HG03520 (cell line): ENCODE measurements at regions not wholly inside any gene's neighbourhood (a gene's known extent, or its start where the extent isn't known, plus 50 kb on each side); places are given as distances from the start of the nearest gene placed in this dataset.
"Not testable (repeated sequence)": the region's sequence is repeated elsewhere in the genome, so short reads cannot be mapped to it uniquely, and the experiment has no call there.

Experiments
- ATAC-seq: cut with Tn5 transposase; IDR thresholded peaks from one replicate; pipeline ENCODE4 v1.9.1; 2021; ENCODE audit warnings: mild to moderate bottlenecking, moderate library complexity; ENCODE audit not compliant: unreplicated experiment

GRCh38 chr12:67070307-67070600 is 198.9 kb upstream of the CAND1 start:
- ATAC-seq: no peak

- no peak for ATAC-seq
Observed at GRCh38 chr12:67070604-67071003, 198.6 kb upstream of the CAND1 start.

- not testable (repeated sequence) for ATAC-seq
Observed at GRCh38 chr12:67072281-67072680, 196.9 kb upstream of the CAND1 start.

GRCh38 chr12:67073336-67073735 is 195.8 kb upstream of the CAND1 start:
- ATAC-seq: no peak

- no peak for ATAC-seq
Observed at GRCh38 chr12:67074072-67074471, 195.1 kb upstream of the CAND1 start.

GRCh38 chr12:67077617-67078016 is 191.5 kb upstream of the CAND1 start:
- no peak for ATAC-seq

- ATAC-seq: no peak
Observed at GRCh38 chr12:67078957-67079356, 190.2 kb upstream of the CAND1 start.

- no peak for ATAC-seq
Observed at GRCh38 chr12:67080637-67081036, 188.5 kb upstream of the CAND1 start.

GRCh38 chr12:67082221-67082620 is 186.9 kb upstream of the CAND1 start:
- no peak for ATAC-seq

- no peak for ATAC-seq
Observed at GRCh38 chr12:67085699-67086098, 183.5 kb upstream of the CAND1 start.

GRCh38 chr12:67086116-67086515 is 183.0 kb upstream of the CAND1 start:
- ATAC-seq: no peak

GRCh38 chr12:67088401-67089118 is 180.6 kb upstream of the CAND1 start:
- ATAC-seq: no peak

- ATAC-seq: no peak
Observed at GRCh38 chr12:67091204-67091603, 178.0 kb upstream of the CAND1 start.

- no peak for ATAC-seq
Observed at GRCh38 chr12:67091678-67092077, 177.5 kb upstream of the CAND1 start.

GRCh38 chr12:67092934-67093333 is 176.2 kb upstream of the CAND1 start:
- not testable (repeated sequence) for ATAC-seq

- ATAC-seq: no peak
Observed at GRCh38 chr12:67096533-67097318, 172.4 kb upstream of the CAND1 start.

GRCh38 chr12:67099858-67100257 is 169.3 kb upstream of the CAND1 start:
- no peak for ATAC-seq

- ATAC-seq: no peak
Observed at GRCh38 chr12:67103521-67103920, 165.6 kb upstream of the CAND1 start.

- no peak for ATAC-seq
Observed at GRCh38 chr12:67107235-67107634, 161.9 kb upstream of the CAND1 start.

GRCh38 chr12:67107751-67108269 is 161.3 kb upstream of the CAND1 start:
- no peak for ATAC-seq

GRCh38 chr12:67110345-67110744 is 158.8 kb upstream of the CAND1 start:
- not testable (repeated sequence) for ATAC-seq

- no peak for ATAC-seq
Observed at GRCh38 chr12:67111182-67111581, 158.0 kb upstream of the CAND1 start.
